GM21381 (cell line): ENCODE measurements at regions not wholly inside any gene's neighbourhood (a gene's known extent, or its start where the extent isn't known, plus 50 kb on each side); places are given as distances from the start of the nearest gene placed in this dataset.

Source experiments
- ATAC-seq: cut with Tn5 transposase; IDR thresholded peaks from one replicate; pipeline ENCODE4 v1.9.1; 2021; ENCODE audit warnings: mild to moderate bottlenecking, moderate library complexity; ENCODE audit not compliant: unreplicated experiment

DNA sequence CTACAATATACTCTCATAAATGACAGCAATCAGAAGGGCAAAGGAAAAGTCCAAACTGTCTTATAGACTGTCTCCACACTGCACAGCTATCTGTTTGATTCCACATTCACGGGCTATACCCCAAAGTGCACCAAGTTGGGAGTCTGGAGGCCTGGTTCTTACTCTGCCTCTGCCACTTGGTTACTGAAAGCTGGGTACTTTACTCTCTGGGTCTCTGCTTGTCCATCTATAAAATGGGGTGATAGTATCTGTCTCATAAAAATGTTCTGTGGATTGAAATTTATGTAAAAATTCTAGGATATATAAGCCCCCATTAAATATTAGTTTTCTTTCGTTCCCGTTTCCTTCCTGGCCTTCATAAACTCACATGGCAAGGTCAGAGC lies 86.5 kb downstream of the CD164 start:
- ATAC-seq = no peak

DNA sequence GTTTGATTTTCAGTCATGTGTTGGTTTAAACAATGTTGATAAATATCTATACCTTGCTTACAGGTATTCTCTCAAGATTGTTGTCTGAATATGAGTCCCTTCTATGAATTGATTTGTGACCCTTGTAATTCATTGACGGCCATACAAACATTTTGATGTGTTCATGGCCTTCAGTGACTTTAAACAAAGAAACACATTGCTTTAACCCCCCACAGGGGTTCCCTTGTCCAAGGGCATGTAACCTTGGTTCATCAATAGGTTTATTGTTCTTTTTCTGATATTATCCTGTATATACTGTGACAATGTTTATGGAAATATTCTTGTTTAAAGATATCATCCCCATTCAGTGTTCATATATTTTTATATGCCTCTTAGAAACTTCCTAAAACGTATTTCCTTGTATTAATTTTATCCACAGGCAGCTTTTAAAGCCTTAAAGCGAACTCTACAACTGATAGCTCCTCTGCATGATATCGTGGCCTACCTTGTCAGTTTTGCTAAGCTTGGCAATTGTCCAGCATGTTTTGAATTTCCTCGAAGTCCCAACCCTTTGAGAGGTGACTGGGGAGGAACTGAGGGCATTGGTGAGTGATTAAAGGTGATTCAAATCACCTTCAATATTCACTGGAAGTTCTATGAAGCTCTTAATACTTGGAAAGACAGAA lies 87.0 kb downstream of the CD164 start:
- no peak for ATAC-seq

DNA sequence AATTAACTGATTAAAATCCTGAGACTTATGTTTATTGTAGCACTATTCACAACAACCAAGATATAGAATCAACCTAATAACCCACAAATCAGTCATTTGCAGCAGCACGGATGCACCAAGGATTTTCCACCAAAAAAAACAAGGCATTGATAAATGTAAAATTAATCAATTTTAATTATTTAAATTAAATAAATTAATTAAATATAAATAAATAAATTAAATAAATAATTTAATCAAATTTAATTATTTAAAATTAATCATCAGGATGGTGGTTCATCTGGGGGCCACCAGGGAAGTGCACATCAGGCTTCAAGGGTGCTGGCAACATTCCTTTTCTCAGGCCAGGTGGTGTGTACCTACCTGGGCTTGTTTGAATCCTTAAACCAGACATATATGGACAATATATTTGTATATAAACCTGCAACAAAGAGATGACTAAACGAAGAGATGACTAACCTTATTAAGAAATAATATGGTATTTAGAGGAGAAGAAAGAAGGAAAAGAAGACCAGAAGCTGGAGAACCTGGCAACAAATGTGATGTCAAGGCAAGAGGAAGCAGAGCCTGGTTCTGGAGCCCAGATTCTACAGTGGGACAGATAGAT lies 89.2 kb downstream of the CD164 start:
- ATAC-seq = no peak

DNA sequence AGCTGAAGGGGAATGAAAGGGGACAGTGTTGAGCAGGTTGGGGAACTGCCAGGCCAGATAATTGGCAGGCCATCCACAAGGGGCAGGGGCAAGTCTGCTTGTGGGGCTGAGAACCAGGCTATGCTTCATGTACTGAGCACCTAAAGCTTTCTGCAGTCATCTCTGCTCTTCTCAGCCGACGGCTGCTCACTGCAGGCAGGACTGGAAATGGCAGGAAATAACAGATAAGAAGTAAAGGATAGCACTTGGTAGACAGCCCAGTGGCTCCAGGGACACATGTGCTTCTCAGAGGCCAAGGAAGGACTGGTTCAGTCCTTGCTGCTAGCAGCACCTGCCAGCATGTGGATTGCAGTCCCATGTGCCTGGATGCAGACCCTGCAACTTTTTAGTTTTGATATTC lies 89.8 kb downstream of the CD164 start:
- ATAC-seq = no peak

DNA sequence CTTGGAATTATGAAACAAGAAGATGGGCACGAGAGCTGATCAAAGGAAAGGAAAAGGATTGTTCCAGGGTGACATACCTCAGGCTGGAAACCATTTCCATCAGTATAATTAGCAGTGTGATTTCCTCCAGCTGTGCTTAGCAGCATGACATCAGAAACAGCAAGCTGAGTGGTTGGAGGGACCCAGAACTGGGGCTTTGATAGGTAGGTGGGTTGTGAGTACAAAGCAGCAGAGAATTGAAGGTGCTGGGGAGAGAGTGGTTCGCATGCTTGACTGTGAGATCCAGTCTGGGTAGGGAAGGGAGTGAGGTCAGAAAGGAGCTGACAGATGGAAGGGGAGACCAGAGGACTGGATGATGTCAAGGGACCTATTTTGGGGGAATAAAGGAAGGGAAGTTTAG lies 90.4 kb downstream of the CD164 start:
- no peak for ATAC-seq

DNA sequence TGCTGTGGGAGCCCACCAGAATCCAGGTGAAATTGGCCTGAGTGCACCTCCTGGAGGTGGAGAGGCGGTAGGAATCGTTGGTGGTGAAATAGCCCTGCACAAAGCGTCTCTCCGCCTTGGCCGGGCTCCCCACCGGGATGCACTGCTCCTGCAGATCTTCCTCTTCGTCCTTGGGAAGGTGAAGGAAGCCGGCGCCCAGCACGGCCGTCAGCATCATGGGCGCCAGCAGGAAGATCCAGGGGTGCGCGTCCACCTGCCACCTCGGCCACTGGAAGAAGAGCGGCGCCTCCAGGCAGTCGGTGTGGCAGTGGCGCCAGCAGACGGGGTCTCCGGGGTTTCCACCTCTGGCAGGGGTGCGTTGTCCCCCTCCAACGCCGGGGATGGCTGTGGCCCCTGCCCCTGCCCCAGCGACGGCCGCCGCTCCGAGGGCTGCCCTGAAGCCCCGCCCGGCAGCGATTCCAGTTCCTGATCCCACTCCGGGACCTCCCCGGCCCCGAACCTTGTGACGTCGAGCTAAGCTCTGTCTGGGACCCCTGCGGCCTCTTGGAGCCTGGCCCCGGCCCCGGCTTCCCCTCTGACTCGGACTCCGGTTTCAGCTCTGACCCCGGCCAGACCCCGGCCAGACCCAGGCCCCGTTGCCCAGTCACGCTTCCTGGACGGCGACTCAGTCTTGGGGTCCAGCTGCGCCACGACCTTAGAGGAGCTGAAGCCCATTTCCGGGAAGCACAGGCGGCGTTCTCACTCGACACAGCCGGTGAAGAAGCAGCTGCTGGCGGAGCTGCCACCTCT lies 91.9 kb downstream of the CD164 start:
- ATAC-seq = no peak

DNA sequence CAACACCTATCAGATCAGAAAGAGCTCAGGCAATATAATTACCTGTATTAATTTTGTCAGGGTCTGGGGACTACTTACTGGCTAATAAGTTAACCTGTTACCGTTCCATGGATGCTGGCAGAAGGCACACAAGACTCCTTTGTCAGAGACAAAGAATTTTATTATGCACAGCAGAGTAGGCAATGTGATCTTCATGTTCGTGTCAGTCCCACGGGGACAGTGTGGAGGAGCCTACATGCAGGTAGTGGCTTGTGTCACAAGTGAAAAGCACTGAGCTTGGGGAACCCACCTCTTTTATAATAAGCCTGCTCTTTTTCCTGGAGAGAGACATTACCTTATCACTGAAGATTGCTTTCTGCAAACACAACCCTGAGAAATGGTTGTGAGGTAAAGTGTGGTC lies 96.9 kb downstream of the CD164 start:
- ATAC-seq = no peak

DNA sequence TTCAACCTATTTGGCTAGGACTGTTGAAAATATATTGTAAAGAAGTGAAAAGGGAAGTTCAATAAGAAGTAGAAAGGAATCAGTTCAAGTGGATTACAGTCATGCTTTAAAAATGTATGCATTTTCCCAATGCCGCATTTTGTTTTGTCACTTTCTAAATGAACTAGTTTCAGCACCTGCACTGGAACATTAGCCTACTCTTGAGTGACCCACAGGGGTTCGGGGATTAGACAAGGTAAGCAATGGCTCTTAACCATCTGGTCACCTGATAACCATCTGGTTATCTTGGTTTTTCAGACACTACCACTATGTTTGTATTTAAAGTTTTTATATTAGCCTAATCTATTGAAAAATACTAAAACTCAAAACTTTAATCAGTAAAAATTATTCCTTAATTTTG lies 97.6 kb downstream of the CD164 start:
- ATAC-seq = no peak

DNA sequence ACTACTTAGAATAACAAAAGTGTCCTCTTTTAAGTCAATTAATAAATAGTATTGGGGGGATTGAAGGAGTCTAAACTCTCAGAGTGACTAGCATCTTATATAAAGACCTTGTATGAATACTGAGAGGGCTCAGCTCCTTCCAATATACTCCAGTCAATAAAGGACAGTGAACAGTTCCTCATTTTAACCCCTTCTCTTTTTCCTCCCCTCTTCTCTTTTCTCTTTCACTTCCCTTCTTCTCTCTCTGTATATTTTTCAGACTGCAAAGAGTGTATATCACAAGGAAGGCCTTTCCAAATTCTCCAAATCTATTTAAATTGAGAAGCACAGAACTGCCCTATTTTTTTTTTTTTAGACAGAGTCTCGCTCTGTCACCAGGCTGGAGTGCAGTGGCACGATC lies 99.5 kb downstream of the CD164 start:
- ATAC-seq = no peak

DNA sequence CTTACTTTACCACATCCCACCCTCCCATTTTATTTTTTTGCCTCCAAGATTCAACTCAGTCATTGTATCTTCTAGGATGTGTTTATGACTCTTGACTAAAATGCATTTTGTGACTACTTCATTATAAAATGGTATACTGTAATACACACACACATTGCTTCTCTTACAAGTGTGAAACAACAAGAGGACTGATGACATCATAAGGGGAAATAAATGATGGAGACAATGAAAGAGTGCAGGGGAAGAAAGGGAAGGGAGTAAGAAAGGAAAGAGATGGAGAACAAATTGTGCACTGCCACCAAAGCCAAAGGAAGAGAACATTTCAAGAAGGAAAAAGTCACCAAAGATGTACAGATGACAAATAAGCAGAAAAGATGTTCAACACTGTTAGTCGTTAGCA lies 102.6 kb downstream of the CD164 start:
- no peak for ATAC-seq

DNA sequence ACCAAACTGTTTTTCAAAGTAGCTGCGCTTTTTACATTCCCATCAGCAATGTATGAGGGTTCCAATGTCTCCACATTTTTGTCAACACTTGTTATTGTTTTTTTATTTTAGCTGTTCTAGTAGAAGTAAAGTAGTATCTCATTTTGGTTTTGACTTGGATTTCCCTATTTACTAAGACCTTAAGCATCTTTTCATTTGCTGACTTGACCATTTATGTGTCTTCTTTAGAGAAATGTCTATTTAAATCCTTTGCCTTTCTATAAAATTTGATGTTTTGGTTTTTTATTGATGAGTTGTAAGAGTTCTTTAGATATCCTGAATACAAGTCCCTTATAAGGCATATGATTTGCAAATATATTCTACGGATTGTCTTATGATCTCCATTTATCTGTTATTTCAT lies 110.6 kb downstream of the CD164 start:
- ATAC-seq = no peak

DNA sequence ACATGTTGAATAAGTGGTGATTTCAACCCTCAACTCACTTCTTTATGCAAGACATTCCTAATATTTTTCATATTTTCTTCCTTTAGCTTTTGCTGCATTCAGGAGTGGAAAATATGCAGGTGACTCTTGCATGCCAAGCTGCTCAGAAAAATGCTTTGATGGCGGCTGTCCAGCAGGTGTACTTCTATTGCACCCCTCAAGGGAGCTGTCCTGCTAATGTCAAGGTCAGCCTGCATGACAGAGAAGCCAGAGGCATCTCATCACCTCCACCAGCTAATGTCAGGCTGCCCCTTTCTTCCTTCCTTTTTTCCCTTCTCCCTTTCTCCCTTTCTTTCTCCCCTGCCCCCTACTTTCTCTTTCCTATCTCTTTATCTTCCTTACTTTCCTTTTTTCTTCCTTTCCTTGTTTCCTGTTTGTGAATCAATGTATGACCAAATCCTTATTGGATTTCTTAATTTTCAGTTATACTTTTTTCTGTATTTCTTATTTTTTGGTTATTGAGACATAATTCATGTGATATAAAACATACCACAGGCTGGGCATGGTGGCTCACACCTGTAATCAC lies 112.2 kb downstream of the CD164 start:
- no peak for ATAC-seq

DNA sequence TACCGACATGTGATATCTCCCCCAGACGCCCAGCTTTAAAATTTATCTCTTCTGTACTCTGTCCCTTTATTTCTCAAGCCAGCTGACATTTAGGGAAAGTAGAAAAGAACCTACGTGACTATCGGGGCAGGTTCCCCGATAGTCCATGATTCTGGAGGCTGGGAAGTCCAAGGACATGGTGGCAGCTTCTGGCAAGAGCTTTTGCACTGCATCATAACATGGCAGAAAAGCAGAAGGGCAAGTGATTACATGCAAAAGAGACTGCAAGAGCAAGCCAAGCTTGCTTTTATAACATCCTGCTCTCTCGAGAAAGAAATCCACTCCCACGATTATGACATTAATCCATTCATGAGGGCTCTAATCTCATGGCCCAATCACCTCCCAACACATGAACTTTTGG lies 113.2 kb downstream of the CD164 start:
- no peak for ATAC-seq

DNA sequence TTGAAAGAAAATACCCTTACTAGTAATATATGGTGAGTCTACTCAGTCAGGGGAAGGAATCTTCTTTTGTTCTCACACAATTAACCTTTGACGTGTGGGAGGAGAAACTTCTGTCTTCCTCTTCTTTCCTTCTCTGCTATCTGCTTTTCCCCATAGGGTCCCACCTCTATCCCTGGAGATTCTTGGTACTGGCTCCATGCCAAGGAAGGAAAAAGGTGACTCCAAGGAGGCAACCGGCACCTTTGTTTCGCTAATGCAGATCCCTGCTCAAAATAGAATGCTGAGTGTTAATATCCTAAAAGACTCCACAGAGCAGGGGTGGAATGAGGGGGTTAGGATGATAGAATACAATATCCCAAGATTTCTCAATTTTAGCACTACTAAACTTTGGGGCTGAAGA lies 116.7 kb downstream of the CD164 start:
- ATAC-seq = no peak

DNA sequence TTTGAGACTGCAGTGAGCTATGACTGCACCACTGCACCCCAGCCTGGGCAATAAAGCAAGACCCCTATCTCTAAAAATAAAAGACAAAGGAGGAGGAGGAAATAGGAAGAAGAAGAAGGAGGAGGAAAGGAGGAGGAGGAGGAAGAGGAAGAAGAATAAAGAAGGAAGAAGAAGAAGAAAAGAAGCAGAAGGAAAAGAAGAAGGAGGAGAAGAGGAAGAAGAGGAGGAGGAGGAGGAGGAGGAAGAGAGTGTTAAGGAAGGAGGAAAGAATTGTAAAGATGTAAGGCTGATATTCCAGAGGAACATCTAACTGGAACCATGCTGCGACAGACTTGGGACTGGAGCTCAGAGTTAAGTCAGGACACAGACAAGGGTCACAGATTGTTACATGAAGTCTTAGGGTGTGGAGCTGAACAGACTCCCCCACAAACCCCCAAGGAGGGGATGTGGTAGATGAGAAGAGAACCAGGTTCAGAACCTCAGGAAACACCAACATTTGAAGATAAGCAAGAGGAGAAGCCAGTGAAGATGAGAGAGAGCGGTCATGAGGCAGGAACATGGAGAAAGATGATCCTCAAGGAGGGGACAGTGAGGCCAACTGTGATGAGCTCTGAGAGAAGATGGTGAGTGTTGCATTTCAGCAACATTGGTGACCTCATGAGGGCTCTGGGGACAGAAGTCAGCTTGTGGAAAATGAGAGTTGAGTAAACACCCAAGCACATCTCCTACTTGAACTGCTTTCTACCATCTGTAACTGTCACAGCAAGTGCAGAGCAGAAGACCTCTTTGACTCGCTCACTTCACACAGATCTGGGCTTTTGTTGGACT lies 118.2 kb downstream of the CD164 start:
- no peak for ATAC-seq

DNA sequence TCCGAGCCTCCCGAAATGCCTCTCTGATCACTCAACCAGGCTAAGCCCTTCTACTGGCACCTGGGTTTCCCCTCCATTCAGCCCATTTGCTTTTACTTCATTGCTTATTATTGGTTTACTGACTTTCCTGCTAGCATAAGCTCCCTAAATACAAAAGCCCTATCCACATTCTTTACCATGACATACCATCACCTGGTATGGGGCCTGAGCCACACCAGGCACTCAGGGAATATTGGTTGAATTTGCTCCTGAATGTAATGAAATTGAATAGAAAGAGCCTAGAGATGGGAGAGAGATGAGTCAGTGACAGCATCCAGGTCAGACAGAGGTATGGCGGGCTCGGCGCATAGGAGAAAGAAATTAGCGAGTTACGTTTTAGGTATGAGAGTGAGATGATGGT lies 120.0 kb downstream of the CD164 start:
- ATAC-seq = no peak

DNA sequence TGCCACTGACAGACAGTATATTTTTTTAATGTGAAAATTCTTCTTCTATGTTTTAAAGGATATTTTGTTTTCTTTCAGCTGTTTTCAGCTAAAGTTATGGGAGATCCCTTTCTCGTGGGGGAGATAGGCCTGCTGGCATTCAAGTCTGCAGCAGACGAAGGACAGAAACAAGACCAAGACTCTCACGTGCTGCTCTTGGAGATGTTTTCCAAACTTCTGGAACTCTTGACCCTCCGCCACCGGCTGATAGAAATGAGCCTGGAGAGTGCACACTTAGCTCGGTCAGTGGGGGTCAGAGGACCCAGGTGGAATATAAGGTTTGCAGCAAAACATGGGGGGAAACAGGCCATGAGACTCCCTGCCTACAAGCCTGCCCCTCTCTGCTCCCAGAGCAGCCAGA lies 120.5 kb downstream of the CD164 start:
- ATAC-seq = no peak

DNA sequence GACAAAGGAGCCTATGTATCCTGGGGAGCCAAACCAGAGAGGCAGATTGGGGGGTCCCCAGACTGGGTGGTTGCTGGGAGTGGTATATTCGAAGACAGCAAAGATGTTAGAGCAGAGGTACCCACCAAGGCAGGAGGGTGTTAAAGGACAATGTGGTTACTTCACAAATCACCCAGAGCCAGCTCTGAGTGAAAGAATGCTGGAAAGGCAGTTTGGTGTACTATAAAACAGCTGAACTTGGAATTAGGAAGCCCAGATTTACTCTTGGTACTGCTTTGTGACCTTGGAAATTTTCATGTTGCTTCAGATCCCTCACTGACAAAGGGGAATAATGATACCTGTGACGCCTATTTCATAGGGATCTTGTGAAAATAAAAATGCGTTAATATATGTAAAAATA lies 121.6 kb downstream of the CD164 start:
- no peak for ATAC-seq

DNA sequence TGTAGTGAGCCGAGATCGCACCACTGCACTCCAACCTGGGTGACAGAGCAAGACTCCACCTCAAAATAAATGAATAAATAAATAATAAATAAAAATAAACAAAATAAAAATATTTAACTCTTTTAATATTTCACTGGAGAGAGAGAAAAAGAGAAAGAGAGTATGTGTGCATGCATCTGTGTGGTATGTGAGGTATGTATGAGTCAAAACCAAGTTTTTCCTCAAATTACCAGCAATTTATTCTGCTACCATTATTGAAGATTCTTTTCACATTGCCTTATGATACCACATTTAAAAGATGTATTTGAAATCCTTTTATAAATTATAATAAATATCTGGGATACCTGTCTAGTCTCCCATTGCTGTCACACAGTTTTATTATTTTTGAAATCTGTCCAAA lies 122.1 kb downstream of the CD164 start:
- no peak for ATAC-seq

DNA sequence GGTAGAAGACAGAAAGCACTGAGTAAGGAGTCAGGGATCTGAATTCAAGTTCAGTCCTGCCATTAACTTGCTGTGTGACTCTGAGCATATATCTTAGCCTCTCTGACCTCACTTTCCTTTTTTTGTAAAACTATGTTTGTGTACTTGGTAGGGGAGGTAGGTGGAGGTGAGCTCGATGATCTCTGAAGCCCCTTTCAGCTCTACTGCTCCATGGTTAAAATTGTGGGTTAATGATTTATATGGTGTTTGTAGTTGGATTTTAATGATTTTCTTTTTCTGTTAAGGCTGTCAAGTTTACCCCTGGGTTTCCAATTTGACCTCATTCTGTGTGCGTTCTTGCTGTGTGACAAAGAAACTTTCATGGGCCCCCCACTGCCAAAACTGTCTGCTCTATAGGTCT lies 124.1 kb downstream of the CD164 start:
- ATAC-seq = no peak

DNA sequence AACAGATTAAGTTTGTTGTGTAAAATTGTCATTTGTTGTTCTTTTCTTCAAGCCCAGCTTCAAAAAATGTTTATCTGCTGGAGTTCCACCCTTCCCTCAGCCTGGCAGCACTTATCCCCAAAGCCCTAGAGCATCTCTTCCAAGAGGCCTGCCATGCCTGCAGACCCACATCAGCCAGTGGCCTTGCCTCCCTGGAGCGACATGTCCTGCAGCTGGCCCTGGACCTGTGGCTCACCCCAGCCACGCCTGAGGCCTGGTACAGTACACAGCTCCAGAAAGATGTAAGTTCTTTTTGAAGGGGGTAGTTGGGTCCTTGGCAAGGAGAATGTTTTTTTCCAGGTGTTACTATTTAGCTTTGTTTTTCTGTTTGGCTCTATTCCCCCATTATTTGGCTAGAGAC lies 124.8 kb downstream of the CD164 start:
- no peak for ATAC-seq
